GM12878 (cell line): ENCODE measurements at regions not wholly inside any gene's neighbourhood (a gene's known extent, or its start where the extent isn't known, plus 50 kb on each side); places are given as distances from the start of the nearest gene placed in this dataset.

Source experiments
- CEBPZ ChIP-seq: fragments of 150-350 bp; IDR thresholded peaks from 2 replicates; pipeline ENCODE4 v1.6.1; 2016; ENCODE audit warnings: low read depth, low read length
- CUX1 ChIP-seq: IDR thresholded peaks from 2 replicates; pipeline ENCODE4 v1.6.1; 2012; ENCODE audit warnings: improper control_type of control experiment, low read depth, low read length; ENCODE audit not compliant: insufficient replicate concordance
- POU2F2 ChIP-seq: IDR thresholded peaks from 3 replicates; pipeline ENCODE4 v1.6.1; 2011; ENCODE audit warnings: low read depth, mild to moderate bottlenecking, low read length, borderline replicate concordance
- ZNF592 ChIP-seq: fragments of 450-650 bp; IDR thresholded peaks from 2 replicates; pipeline ENCODE4 v1.6.1; 2017; ENCODE audit warnings: mild to moderate bottlenecking, moderate library complexity

GRCh38 chr1:165992533-165992932, 165.1 kb downstream of the UCK2 start (continued):
- TF ChIP-seq CUX1 (no peak), POU2F2 (no peak), ZNF592 (no peak), CEBPZ (no peak)
- TF ChIP-seq, all 136 proteins: peak for 0
